Adipocyte (in vitro differentiated cells): ENCODE measurements at regions not wholly inside any gene's neighbourhood (a gene's known extent, or its start where the extent isn't known, plus 50 kb on each side); places are given as distances from the start of the nearest gene placed in this dataset.
"Not testable (repeated sequence)": the region's sequence is repeated elsewhere in the genome, so short reads cannot be mapped to it uniquely, and the experiment has no call there.

Source experiments
- DNase-seq: peaks from one replicate; pipeline ENCODE4 v3.0.0-alpha.2; 2015; ENCODE audit warnings: low read depth
- H3K27me3 ChIP-seq: replicated peaks from 2 replicates; pipeline ENCODE4 v1.7.0; 2013; ENCODE audit warnings: mild to moderate bottlenecking, low read length, moderate library complexity; ENCODE audit not compliant: control insufficient read depth, insufficient read depth
- H3K36me3 ChIP-seq: 2 replicates; pipeline ENCODE4 v1.7.0; 2013; ENCODE audit warnings: low read length, mild to moderate bottlenecking, moderate library complexity; ENCODE audit not compliant: control insufficient read depth, insufficient read depth, severe bottlenecking
- H3K4me1 ChIP-seq: 2 replicates; pipeline ENCODE4 v1.7.0; 2013; ENCODE audit warnings: mild to moderate bottlenecking, low read length, moderate library complexity; ENCODE audit not compliant: control insufficient read depth, insufficient read depth
- H3K4me3 ChIP-seq: 2 replicates; pipeline ENCODE4 v1.7.0; 2013; ENCODE audit warnings: mild to moderate bottlenecking, low read length, moderate library complexity
- H3K9ac ChIP-seq: 2 replicates; pipeline ENCODE4 v1.7.0; 2013; ENCODE audit warnings: mild to moderate bottlenecking, low read length, moderate library complexity
- H3K9me3 ChIP-seq: 2 replicates; pipeline ENCODE4 v1.7.0; 2013; ENCODE audit warnings: mild to moderate bottlenecking, low read length, moderate library complexity; ENCODE audit not compliant: control insufficient read depth

- H3K4me1 ChIP-seq: peaks cover 51% of the 10 kb centered on the region
- peaks cover 45% of the 10 kb centered on the region for H3K36me3 ChIP-seq
- no peaks in the 10 kb centered on the region for H3K9me3 ChIP-seq
- no peak overlapping the region for H3K4me3 ChIP-seq
- no peaks in the 10 kb centered on the region for H3K27me3 ChIP-seq
- DNase-seq: no peak
- H3K9ac ChIP-seq: no peak overlapping the region
Measured at GRCh38 chr7:131074043-131074442, 253.6 kb upstream of the MKLN1 start.

- H3K9ac ChIP-seq: no peak overlapping the region
- no peak overlapping the region for H3K4me3 ChIP-seq
- no peak for DNase-seq
- no peaks in the 10 kb centered on the region for H3K27me3 ChIP-seq
- peaks cover 46% of the 10 kb centered on the region for H3K4me1 ChIP-seq
- H3K36me3 ChIP-seq: peaks cover 50% of the 10 kb centered on the region
- no peaks in the 10 kb centered on the region for H3K9me3 ChIP-seq
Measured at GRCh38 chr7:131074585-131074984, 253.1 kb upstream of the MKLN1 start.

- DNase-seq: no peak
- Histone ChIP-seq H3K9ac (no peak overlapping the region), H3K36me3 (peaks cover 56% of the 10 kb centered on the region), H3K27me3 (no peaks in the 10 kb centered on the region), H3K4me3 (no peak overlapping the region), H3K4me1 (peaks cover 45% of the 10 kb centered on the region), H3K9me3 (no peaks in the 10 kb centered on the region)
Measured at GRCh38 chr7:131075406-131075805, 252.3 kb upstream of the MKLN1 start.

- Histone ChIP-seq H3K36me3 (peaks cover 61% of the 10 kb centered on the region), H3K9me3 (no peaks in the 10 kb centered on the region), H3K9ac (no peak overlapping the region), H3K27me3 (no peaks in the 10 kb centered on the region), H3K4me3 (peak overlapping the region; percentile 6), H3K4me1 (peaks cover 45% of the 10 kb centered on the region)
- DNase-seq: peak; percentile 69
Measured at GRCh38 chr7:131076032-131076431, 251.6 kb upstream of the MKLN1 start.

GRCh38 chr7:131076711-131077181, 250.9 kb upstream of the MKLN1 start:
- Histone ChIP-seq H3K4me1 (peaks cover 40% of the 10 kb centered on the region), H3K27me3 (no peaks in the 10 kb centered on the region), H3K9ac (no peak overlapping the region), H3K4me3 (peak overlapping the region; percentile 6), H3K9me3 (no peaks in the 10 kb centered on the region), H3K36me3 (peaks cover 61% of the 10 kb centered on the region)
- peak; percentile 65 for DNase-seq

- DNase-seq: no peak
- Histone ChIP-seq H3K27me3 (no peaks in the 10 kb centered on the region), H3K4me1 (peaks cover 30% of the 10 kb centered on the region), H3K4me3 (no peak overlapping the region), H3K9me3 (no peaks in the 10 kb centered on the region), H3K9ac (no peak overlapping the region), H3K36me3 (peaks cover 65% of the 10 kb centered on the region)
Measured at GRCh38 chr7:131077735-131078134, 249.9 kb upstream of the MKLN1 start.

- no peak overlapping the region for H3K9ac ChIP-seq
- H3K9me3 ChIP-seq: no peaks in the 10 kb centered on the region
- H3K4me3 ChIP-seq: no peak overlapping the region
- peaks cover 52% of the 10 kb centered on the region for H3K36me3 ChIP-seq
- no peak for DNase-seq
- peaks cover 20% of the 10 kb centered on the region for H3K4me1 ChIP-seq
- H3K27me3 ChIP-seq: no peaks in the 10 kb centered on the region
Measured at GRCh38 chr7:131080754-131081153, 246.9 kb upstream of the MKLN1 start.

- Histone ChIP-seq H3K36me3 (peaks cover 52% of the 10 kb centered on the region), H3K4me3 (no peak overlapping the region), H3K4me1 (peaks cover 14% of the 10 kb centered on the region), H3K27me3 (no peaks in the 10 kb centered on the region), H3K9me3 (no peaks in the 10 kb centered on the region), H3K9ac (no peak overlapping the region)
- no peak for DNase-seq
Measured at GRCh38 chr7:131081308-131081707, 246.4 kb upstream of the MKLN1 start.

GRCh38 chr7:131083781-131084180, 243.9 kb upstream of the MKLN1 start:
- DNase-seq: no peak
- H3K9me3 ChIP-seq: no peaks in the 10 kb centered on the region
- H3K4me3 ChIP-seq: no peak overlapping the region
- H3K36me3 ChIP-seq: peaks cover 56% of the 10 kb centered on the region
- peaks cover 7% of the 10 kb centered on the region for H3K4me1 ChIP-seq
- H3K27me3 ChIP-seq: no peaks in the 10 kb centered on the region
- H3K9ac ChIP-seq: no peak overlapping the region

- not testable (repeated sequence) for DNase-seq
Measured at GRCh38 chr7:131084336-131084735, 243.3 kb upstream of the MKLN1 start.

GRCh38 chr7:131087756-131088658, 239.7 kb upstream of the MKLN1 start:
- Histone ChIP-seq H3K36me3 (peaks cover 47% of the 10 kb centered on the region), H3K27me3 (no peaks in the 10 kb centered on the region)

More at GRCh38 chr7:131084336-131084735, 243.3 kb upstream of the MKLN1 start:
- H3K4me1 ChIP-seq, H3K4me3 ChIP-seq, H3K9ac ChIP-seq, H3K27me3 ChIP-seq, H3K9me3 ChIP-seq: not testable (repeated sequence)
- H3K36me3 ChIP-seq: peaks cover 54% of the 10 kb centered on the region

More at GRCh38 chr7:131087756-131088658, 239.7 kb upstream of the MKLN1 start:
- H3K9ac ChIP-seq: no peak overlapping the region
- DNase-seq: no peak
- H3K4me1 ChIP-seq: peaks cover 41% of the 10 kb centered on the region
- H3K4me3 ChIP-seq: no peak overlapping the region
- H3K9me3 ChIP-seq: no peaks in the 10 kb centered on the region
